Lower leg skin (tissue), 3 donors: ENCODE measurements at regions not wholly inside any gene's neighbourhood (a gene's known extent, or its start where the extent isn't known, plus 50 kb on each side); places are given as distances from the start of the nearest gene placed in this dataset.

ENCODE experiments used
- CTCF ChIP-seq, 3 donors: fragments of 450-650 bp; IDR thresholded peaks; one replicate each; pipeline ENCODE4 v1.5.1; 2016; ENCODE audit warnings: antibody characterized with exemption in 3 of 3, mild to moderate bottlenecking in 3 of 3, moderate library complexity in 2 of 3
- POLR2A ChIP-seq, 2 donors: fragments of 450-650 bp; IDR thresholded peaks; one replicate each; pipeline ENCODE4 v1.6.1; 2016 to 2017; ENCODE audit warnings: antibody characterized with exemption in 2 of 2, mild to moderate bottlenecking in 1 of 2, moderate library complexity in 1 of 2

GRCh38 chr1:19564366-19564765, 79.0 kb upstream of the CAPZB start:
- TF ChIP-seq CTCF (IDR thresholded peaks at IDR 0.05): no peak
- no peak for TF ChIP-seq POLR2A (IDR thresholded peaks at IDR 0.05)
